PFSK-1 (cell line): ENCODE measurements at regions not wholly inside any gene's neighbourhood (a gene's known extent, or its start where the extent isn't known, plus 50 kb on each side); places are given as distances from the start of the nearest gene placed in this dataset.

ENCODE experiments used
- TAF1 ChIP-seq: IDR thresholded peaks from 2 replicates; pipeline ENCODE4 v1.6.1; 2012; ENCODE audit warnings: low read length, control low read depth, borderline replicate concordance; ENCODE audit not compliant: insufficient read depth
- TF ChIP-seq, protein P1 (sequence below), 2 experiments: IDR thresholded peaks; 2 replicates each; pipeline versions ENCODE4 v1.6.1 to v1.8.0; 2011 to 2012; ENCODE audit warnings: low read depth in 2 of 2, low read length in 2 of 2, control low read depth in 1 of 2, inconsistent platforms in 1 of 2, mild to moderate bottlenecking in 1 of 2, moderate library complexity in 1 of 2; ENCODE audit not compliant: insufficient read depth in 1 of 2

DNA sequence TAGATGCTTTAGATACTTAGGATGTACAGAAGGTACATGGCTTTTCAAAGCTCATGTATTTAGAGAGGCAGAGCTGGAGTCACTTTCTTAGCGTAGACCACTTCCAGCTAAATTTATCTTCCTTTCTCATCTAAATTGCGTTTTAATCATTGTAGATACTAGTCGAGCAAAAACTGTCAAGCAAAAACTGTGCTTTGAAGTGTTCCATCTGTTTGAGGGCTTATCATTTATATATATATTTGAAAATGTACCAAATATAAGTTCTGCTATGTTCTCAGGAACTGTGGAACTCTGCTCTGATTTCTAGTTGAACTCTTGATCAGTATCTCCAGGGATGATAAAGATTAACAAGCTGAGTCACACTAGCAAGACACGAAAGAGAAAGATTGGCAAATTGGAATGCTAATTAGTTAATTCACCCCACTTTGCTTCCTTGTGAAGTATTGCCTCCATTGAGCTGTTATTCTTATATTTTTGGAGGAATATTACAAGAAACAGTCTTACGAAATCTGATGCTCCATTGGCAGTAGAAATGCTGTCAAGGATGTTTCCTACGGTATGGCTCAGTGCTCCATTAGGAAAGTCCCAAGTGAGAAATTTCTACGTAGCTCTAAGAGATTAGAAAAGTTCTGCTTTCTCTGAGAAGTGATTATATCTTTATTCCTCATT is 310.7 kb downstream of the AEBP2 start:
- TF ChIP-seq, protein P1, sequence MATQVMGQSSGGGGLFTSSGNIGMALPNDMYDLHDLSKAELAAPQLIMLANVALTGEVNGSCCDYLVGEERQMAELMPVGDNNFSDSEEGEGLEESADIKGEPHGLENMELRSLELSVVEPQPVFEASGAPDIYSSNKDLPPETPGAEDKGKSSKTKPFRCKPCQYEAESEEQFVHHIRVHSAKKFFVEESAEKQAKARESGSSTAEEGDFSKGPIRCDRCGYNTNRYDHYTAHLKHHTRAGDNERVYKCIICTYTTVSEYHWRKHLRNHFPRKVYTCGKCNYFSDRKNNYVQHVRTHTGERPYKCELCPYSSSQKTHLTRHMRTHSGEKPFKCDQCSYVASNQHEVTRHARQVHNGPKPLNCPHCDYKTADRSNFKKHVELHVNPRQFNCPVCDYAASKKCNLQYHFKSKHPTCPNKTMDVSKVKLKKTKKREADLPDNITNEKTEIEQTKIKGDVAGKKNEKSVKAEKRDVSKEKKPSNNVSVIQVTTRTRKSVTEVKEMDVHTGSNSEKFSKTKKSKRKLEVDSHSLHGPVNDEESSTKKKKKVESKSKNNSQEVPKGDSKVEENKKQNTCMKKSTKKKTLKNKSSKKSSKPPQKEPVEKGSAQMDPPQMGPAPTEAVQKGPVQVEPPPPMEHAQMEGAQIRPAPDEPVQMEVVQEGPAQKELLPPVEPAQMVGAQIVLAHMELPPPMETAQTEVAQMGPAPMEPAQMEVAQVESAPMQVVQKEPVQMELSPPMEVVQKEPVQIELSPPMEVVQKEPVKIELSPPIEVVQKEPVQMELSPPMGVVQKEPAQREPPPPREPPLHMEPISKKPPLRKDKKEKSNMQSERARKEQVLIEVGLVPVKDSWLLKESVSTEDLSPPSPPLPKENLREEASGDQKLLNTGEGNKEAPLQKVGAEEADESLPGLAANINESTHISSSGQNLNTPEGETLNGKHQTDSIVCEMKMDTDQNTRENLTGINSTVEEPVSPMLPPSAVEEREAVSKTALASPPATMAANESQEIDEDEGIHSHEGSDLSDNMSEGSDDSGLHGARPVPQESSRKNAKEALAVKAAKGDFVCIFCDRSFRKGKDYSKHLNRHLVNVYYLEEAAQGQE (IDR thresholded peaks at IDR 0.05; ENCODE audit: insufficient read depth in 1 of 2, low read depth in 2 of 2, low read length in 2 of 2): no peak
- 0 out of 2 replicates have a peak, but pooled peaks have one; percentile 22 for TF ChIP-seq TAF1
